ENCODE measurements at regions not wholly inside any gene's neighbourhood (a gene's known extent, or its start where the extent isn't known, plus 50 kb on each side); places are given as distances from the start of the nearest gene placed in this dataset.

DNA sequence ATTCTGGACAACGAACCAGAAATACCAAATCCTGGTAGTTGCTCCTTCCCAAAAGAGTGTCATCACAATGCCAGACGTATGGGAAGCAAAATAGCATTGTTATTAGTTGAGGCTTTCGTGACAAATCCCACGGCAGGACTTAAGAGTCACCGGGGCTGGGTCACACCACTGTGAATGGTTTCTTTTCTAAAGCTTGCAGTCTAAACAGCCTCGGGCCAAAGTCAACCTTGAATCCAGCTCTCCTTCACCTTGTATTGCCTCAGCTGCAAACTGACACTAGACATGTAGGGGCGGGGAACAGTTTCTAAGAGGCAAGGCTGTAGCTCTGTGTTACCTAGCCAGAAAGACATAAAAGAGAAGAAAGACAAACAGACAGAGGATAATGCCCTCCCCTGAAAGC lies 734.8 kb downstream of the MED13L start (continued):
- TF ChIP-seq, protein P1, sequence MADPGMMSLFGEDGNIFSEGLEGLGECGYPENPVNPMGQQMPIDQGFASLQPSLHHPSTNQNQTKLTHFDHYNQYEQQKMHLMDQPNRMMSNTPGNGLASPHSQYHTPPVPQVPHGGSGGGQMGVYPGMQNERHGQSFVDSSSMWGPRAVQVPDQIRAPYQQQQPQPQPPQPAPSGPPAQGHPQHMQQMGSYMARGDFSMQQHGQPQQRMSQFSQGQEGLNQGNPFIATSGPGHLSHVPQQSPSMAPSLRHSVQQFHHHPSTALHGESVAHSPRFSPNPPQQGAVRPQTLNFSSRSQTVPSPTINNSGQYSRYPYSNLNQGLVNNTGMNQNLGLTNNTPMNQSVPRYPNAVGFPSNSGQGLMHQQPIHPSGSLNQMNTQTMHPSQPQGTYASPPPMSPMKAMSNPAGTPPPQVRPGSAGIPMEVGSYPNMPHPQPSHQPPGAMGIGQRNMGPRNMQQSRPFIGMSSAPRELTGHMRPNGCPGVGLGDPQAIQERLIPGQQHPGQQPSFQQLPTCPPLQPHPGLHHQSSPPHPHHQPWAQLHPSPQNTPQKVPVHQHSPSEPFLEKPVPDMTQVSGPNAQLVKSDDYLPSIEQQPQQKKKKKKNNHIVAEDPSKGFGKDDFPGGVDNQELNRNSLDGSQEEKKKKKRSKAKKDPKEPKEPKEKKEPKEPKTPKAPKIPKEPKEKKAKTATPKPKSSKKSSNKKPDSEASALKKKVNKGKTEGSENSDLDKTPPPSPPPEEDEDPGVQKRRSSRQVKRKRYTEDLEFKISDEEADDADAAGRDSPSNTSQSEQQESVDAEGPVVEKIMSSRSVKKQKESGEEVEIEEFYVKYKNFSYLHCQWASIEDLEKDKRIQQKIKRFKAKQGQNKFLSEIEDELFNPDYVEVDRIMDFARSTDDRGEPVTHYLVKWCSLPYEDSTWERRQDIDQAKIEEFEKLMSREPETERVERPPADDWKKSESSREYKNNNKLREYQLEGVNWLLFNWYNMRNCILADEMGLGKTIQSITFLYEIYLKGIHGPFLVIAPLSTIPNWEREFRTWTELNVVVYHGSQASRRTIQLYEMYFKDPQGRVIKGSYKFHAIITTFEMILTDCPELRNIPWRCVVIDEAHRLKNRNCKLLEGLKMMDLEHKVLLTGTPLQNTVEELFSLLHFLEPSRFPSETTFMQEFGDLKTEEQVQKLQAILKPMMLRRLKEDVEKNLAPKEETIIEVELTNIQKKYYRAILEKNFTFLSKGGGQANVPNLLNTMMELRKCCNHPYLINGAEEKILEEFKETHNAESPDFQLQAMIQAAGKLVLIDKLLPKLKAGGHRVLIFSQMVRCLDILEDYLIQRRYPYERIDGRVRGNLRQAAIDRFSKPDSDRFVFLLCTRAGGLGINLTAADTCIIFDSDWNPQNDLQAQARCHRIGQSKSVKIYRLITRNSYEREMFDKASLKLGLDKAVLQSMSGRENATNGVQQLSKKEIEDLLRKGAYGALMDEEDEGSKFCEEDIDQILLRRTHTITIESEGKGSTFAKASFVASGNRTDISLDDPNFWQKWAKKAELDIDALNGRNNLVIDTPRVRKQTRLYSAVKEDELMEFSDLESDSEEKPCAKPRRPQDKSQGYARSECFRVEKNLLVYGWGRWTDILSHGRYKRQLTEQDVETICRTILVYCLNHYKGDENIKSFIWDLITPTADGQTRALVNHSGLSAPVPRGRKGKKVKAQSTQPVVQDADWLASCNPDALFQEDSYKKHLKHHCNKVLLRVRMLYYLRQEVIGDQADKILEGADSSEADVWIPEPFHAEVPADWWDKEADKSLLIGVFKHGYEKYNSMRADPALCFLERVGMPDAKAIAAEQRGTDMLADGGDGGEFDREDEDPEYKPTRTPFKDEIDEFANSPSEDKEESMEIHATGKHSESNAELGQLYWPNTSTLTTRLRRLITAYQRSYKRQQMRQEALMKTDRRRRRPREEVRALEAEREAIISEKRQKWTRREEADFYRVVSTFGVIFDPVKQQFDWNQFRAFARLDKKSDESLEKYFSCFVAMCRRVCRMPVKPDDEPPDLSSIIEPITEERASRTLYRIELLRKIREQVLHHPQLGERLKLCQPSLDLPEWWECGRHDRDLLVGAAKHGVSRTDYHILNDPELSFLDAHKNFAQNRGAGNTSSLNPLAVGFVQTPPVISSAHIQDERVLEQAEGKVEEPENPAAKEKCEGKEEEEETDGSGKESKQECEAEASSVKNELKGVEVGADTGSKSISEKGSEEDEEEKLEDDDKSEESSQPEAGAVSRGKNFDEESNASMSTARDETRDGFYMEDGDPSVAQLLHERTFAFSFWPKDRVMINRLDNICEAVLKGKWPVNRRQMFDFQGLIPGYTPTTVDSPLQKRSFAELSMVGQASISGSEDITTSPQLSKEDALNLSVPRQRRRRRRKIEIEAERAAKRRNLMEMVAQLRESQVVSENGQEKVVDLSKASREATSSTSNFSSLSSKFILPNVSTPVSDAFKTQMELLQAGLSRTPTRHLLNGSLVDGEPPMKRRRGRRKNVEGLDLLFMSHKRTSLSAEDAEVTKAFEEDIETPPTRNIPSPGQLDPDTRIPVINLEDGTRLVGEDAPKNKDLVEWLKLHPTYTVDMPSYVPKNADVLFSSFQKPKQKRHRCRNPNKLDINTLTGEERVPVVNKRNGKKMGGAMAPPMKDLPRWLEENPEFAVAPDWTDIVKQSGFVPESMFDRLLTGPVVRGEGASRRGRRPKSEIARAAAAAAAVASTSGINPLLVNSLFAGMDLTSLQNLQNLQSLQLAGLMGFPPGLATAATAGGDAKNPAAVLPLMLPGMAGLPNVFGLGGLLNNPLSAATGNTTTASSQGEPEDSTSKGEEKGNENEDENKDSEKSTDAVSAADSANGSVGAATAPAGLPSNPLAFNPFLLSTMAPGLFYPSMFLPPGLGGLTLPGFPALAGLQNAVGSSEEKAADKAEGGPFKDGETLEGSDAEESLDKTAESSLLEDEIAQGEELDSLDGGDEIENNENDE (IDR thresholded peaks at IDR 0.05; ENCODE audit: insufficient replicate concordance, low read length): no peak
- no peak for TF ChIP-seq PHF8 (conservative IDR thresholded peaks at IDR 0.05; ENCODE audit: low read depth, low read length)
- no peak for TF ChIP-seq JUND (IDR thresholded peaks at IDR 0.05; ENCODE audit: low read length)
- TF ChIP-seq CTBP2 (IDR thresholded peaks at IDR 0.05; ENCODE audit: borderline replicate concordance, insufficient read depth, insufficient read length, low read length): no peak

All from H1 (cell line).